Trophoblast cell (in vitro differentiated cells and primary cell): ENCODE measurements at regions not wholly inside any gene's neighbourhood (a gene's known extent, or its start where the extent isn't known, plus 50 kb on each side); places are given as distances from the start of the nearest gene placed in this dataset.

Source experiments
- DNase-seq, 2 donors: peaks; one replicate each; pipeline ENCODE4 v3.0.0-alpha.2; 2016
- H2AFZ ChIP-seq: 2 replicates; pipeline ENCODE4 v1.6.1; 2013; ENCODE audit warnings: low read length, moderate library complexity, mild to moderate bottlenecking; ENCODE audit not compliant: insufficient read depth, poor library complexity
- H2AK5ac ChIP-seq: 2 replicates; pipeline ENCODE4 v1.6.1; 2013; ENCODE audit warnings: mild to moderate bottlenecking, low read length
- H2BK120ac ChIP-seq: 2 replicates; pipeline ENCODE4 v1.6.1; 2013; ENCODE audit warnings: low read length, mild to moderate bottlenecking, moderate library complexity; ENCODE audit not compliant: insufficient read depth, poor library complexity
- H2BK12ac ChIP-seq: 2 replicates; pipeline ENCODE4 v1.6.1; 2013; ENCODE audit warnings: mild to moderate bottlenecking, low read length, moderate library complexity
- H2BK5ac ChIP-seq: 2 replicates; pipeline ENCODE4 v1.6.1; 2013; ENCODE audit warnings: low read length, low read depth, moderate library complexity, mild to moderate bottlenecking; ENCODE audit not compliant: poor library complexity
- H3K14ac ChIP-seq: 2 replicates; pipeline ENCODE4 v1.6.1; 2013; ENCODE audit warnings: mild to moderate bottlenecking, low read length
- H3K18ac ChIP-seq: 2 replicates; pipeline ENCODE4 v1.6.1; 2013; ENCODE audit warnings: mild to moderate bottlenecking, low read length
- H3K23ac ChIP-seq: 2 replicates; pipeline ENCODE4 v1.6.1; 2013; ENCODE audit warnings: low read length
- H3K27ac ChIP-seq: 2 replicates; pipeline ENCODE4 v1.5.1; 2013; ENCODE audit warnings: low read depth, mild to moderate bottlenecking, inconsistent platforms, low read length, moderate library complexity
- H3K27me3 ChIP-seq: 2 replicates; pipeline ENCODE4 v1.6.1; 2013; ENCODE audit warnings: inconsistent platforms, mild to moderate bottlenecking, low read length, moderate library complexity; ENCODE audit not compliant: insufficient read depth
- H3K36me3 ChIP-seq, 2 experiments: 1 replicate in 1 of 2; 2 replicates in 1 of 2; pipeline ENCODE4 v1.6.1; 2013; ENCODE audit warnings: low read length in 2 of 2, mild to moderate bottlenecking in 2 of 2, moderate library complexity in 1 of 2; ENCODE audit not compliant: insufficient read depth in 2 of 2, control insufficient read depth in 1 of 2
- H3K4ac ChIP-seq: 2 replicates; pipeline ENCODE4 v1.6.1; 2013; ENCODE audit warnings: low read depth, mild to moderate bottlenecking, low read length, moderate library complexity
- H3K4me1 ChIP-seq, 2 experiments: 1 replicate in 1 of 2; 2 replicates in 1 of 2; pipeline ENCODE4 v1.6.1; 2013; ENCODE audit warnings: low read length in 2 of 2, mild to moderate bottlenecking in 2 of 2, moderate library complexity in 1 of 2; ENCODE audit not compliant: insufficient read depth in 2 of 2, control insufficient read depth in 1 of 2
- H3K4me2 ChIP-seq: 2 replicates; pipeline ENCODE4 v1.6.1; 2013; ENCODE audit warnings: inconsistent platforms, mild to moderate bottlenecking, low read length, moderate library complexity
- H3K4me3 ChIP-seq: 2 replicates; pipeline ENCODE4 v1.5.1; 2013; ENCODE audit warnings: mild to moderate bottlenecking, low read depth, low read length, inconsistent platforms
- H3K79me1 ChIP-seq: one replicate; pipeline ENCODE4 v1.6.1; 2013; ENCODE audit warnings: low read length
- H3K79me2 ChIP-seq: 2 replicates; pipeline ENCODE4 v1.6.1; 2013; ENCODE audit warnings: low read length, mild to moderate bottlenecking; ENCODE audit not compliant: control insufficient read depth, insufficient read depth, poor library complexity
- H3K9ac ChIP-seq: 2 replicates; pipeline ENCODE4 v1.6.1; 2013; ENCODE audit warnings: mild to moderate bottlenecking, low read length
- H3K9me3 ChIP-seq: 2 replicates; pipeline ENCODE4 v1.6.1; 2013; ENCODE audit warnings: low read depth, mild to moderate bottlenecking, control low read depth, inconsistent platforms, low read length; ENCODE audit not compliant: insufficient read depth
- H4K12ac ChIP-seq: 2 replicates; pipeline ENCODE4 v1.6.1; 2013; ENCODE audit warnings: low read depth, mild to moderate bottlenecking, low read length, moderate library complexity
- H4K8ac ChIP-seq: 2 replicates; pipeline ENCODE4 v1.6.1; 2013; ENCODE audit warnings: low read depth, mild to moderate bottlenecking, low read length, moderate library complexity
- H4K91ac ChIP-seq: one replicate; pipeline ENCODE4 v1.6.1; 2013; ENCODE audit warnings: low read depth, mild to moderate bottlenecking, low read length, moderate library complexity
- WGBS: extraction: QIAGEN DNeasy Blood & Tissue Kit; methylation state at CpG from one replicate; pipeline ENCODE4 v1.1.7; 2013; ENCODE audit warnings: missing lambda C conversion rate; ENCODE audit not compliant: insufficient read length, insufficient coverage; ENCODE audit errors: extremely low coverage; 5-methylcytosine and 5-hydroxymethylcytosine counted together

GRCh38 chr1:164922585-164922984, 363.6 kb downstream of the PBX1 start:
- Histone ChIP-seq H3K4me1 (peaks cover 6 to 10% of the 10 kb centered on the region in 2 experiments), H2AK5ac (no peak overlapping the region), H3K27me3 (no peaks in the 10 kb centered on the region), H3K79me1 (peaks cover 6% of the 10 kb centered on the region), H3K79me2 (no peaks in the 10 kb centered on the region), H3K9me3 (no peaks in the 10 kb centered on the region), H4K12ac (no peak overlapping the region), H3K18ac (no peak overlapping the region), H4K8ac (no peak overlapping the region), H2BK5ac (no peak overlapping the region), H3K23ac (no peak overlapping the region), H3K14ac (no peak overlapping the region), H3K4ac (no peak overlapping the region), H3K36me3 (no peaks in the 10 kb centered on the region), H3K4me3 (no peak overlapping the region), H3K27ac (no peak overlapping the region), H2AFZ (no peak overlapping the region), H2BK12ac (no peak overlapping the region), H2BK120ac (no peak overlapping the region), H3K4me2 (no peak overlapping the region), H4K91ac (no peak overlapping the region), H3K9ac (no peak overlapping the region)
- peak in 1 of 2 donors; percentile 10 for DNase-seq

- no peak overlapping the region for H2AFZ ChIP-seq
- no peak overlapping the region for H3K14ac ChIP-seq
- no peak overlapping the region for H2BK5ac ChIP-seq
- H3K4me1 ChIP-seq = peaks cover 2 to 6% of the 10 kb centered on the region in 2 experiments
- no peak overlapping the region for H2AK5ac ChIP-seq
- no peak overlapping the region for H4K8ac ChIP-seq
- H3K36me3 ChIP-seq = no peaks in the 10 kb centered on the region
- H2BK12ac ChIP-seq = no peak overlapping the region
- no peaks in the 10 kb centered on the region for H3K9me3 ChIP-seq
- H3K23ac ChIP-seq = no peak overlapping the region
- H4K12ac ChIP-seq = no peak overlapping the region
- no peak overlapping the region for H2BK120ac ChIP-seq
- H3K4me2 ChIP-seq = no peak overlapping the region
- H3K27me3 ChIP-seq = no peaks in the 10 kb centered on the region
- no peak overlapping the region for H4K91ac ChIP-seq
- no CpG with 5 or more reads among the region's 5 CpGs for WGBS
- no peak for DNase-seq
- H3K4me3 ChIP-seq = no peak overlapping the region
- H3K79me1 ChIP-seq = peaks cover 4% of the 10 kb centered on the region
- no peak overlapping the region for H3K9ac ChIP-seq
- H3K18ac ChIP-seq = no peak overlapping the region
- no peak overlapping the region for H3K27ac ChIP-seq
- no peaks in the 10 kb centered on the region for H3K79me2 ChIP-seq
- H3K4ac ChIP-seq = no peak overlapping the region
These were observed 362.5 kb downstream of the PBX1 start for GRCh38 chr1:164921493-164921892.

- no peaks in the 10 kb centered on the region for H3K36me3 ChIP-seq
- H3K4ac ChIP-seq = no peak overlapping the region
- no peak overlapping the region for H2BK12ac ChIP-seq
- H3K4me3 ChIP-seq = no peak overlapping the region
- no peak for DNase-seq
- no peaks in the 10 kb centered on the region for H3K79me2 ChIP-seq
- no CpG with 5 or more reads among the region's 2 CpGs for WGBS
- no peak overlapping the region for H4K8ac ChIP-seq
- H3K9me3 ChIP-seq = no peaks in the 10 kb centered on the region
- H2BK5ac ChIP-seq = no peak overlapping the region
- no peak overlapping the region for H4K12ac ChIP-seq
- peaks cover 0 to 2% of the 10 kb centered on the region in 2 experiments for H3K4me1 ChIP-seq
- H3K23ac ChIP-seq = no peak overlapping the region
- H3K4me2 ChIP-seq = no peak overlapping the region
- H3K14ac ChIP-seq = no peak overlapping the region
- H3K18ac ChIP-seq = no peak overlapping the region
- H3K27me3 ChIP-seq = no peaks in the 10 kb centered on the region
- peaks cover 3% of the 10 kb centered on the region for H3K79me1 ChIP-seq
- H3K9ac ChIP-seq = no peak overlapping the region
- H3K27ac ChIP-seq = no peak overlapping the region
- no peak overlapping the region for H2AFZ ChIP-seq
- H2AK5ac ChIP-seq = no peak overlapping the region
- no peak overlapping the region for H4K91ac ChIP-seq
- no peak overlapping the region for H2BK120ac ChIP-seq
These were observed 359.2 kb downstream of the PBX1 start for GRCh38 chr1:164918140-164918539.

GRCh38 chr1:164914208-164914607, 355.2 kb downstream of the PBX1 start:
- Histone ChIP-seq H2AFZ (no peak overlapping the region), H3K23ac (no peak overlapping the region), H2BK120ac (no peak overlapping the region), H2AK5ac (no peak overlapping the region), H3K18ac (no peak overlapping the region), H3K4me2 (no peak overlapping the region), H3K14ac (no peak overlapping the region), H3K9me3 (no peaks in the 10 kb centered on the region), H3K27me3 (no peaks in the 10 kb centered on the region), H2BK12ac (no peak overlapping the region), H3K79me1 (no peaks in the 10 kb centered on the region), H4K8ac (no peak overlapping the region), H4K91ac (no peak overlapping the region), H2BK5ac (no peak overlapping the region), H3K4ac (no peak overlapping the region), H3K4me3 (no peak overlapping the region), H3K4me1 (peaks cover 0 to 5% of the 10 kb centered on the region in 2 experiments), H3K36me3 (no peaks in the 10 kb centered on the region), H3K79me2 (no peaks in the 10 kb centered on the region), H4K12ac (no peak overlapping the region), H3K27ac (no peak overlapping the region), H3K9ac (no peak overlapping the region)
- DNase-seq = peak in 1 of 2 donors; percentile 6
- no CpG with 5 or more reads among the region's 1 CpG for WGBS
